SJCRH30 (cell line): ENCODE measurements at regions not wholly inside any gene's neighbourhood (a gene's known extent, or its start where the extent isn't known, plus 50 kb on each side); places are given as distances from the start of the nearest gene placed in this dataset.
"Not testable (repeated sequence)": the region's sequence is repeated elsewhere in the genome, so short reads cannot be mapped to it uniquely, and the experiment has no call there.

Experiments
- DNase-seq, 2 experiments: peaks; one replicate each; pipeline ENCODE4 v3.0.0-alpha.2; 2015 to 2020
- H3K27ac ChIP-seq: fragments of 250-450 bp; sonication (Bioruptor Pico); 2 replicates; pipeline ENCODE4 v1.5.1; 2020; ENCODE audit warnings: mild to moderate bottlenecking, moderate library complexity
- H3K27me3 ChIP-seq: fragments of 250-450 bp; sonication (Bioruptor Pico); 2 replicates; pipeline ENCODE4 v1.5.1; 2020; ENCODE audit warnings: mild to moderate bottlenecking, moderate library complexity
- H3K36me3 ChIP-seq: fragments of 250-450 bp; sonication (Bioruptor Pico); 2 replicates; pipeline ENCODE4 v1.5.1; 2020; ENCODE audit warnings: mild to moderate bottlenecking, moderate library complexity
- H3K4me1 ChIP-seq: fragments of 250-450 bp; sonication (Bioruptor Pico); 2 replicates; pipeline ENCODE4 v1.5.1; 2020; ENCODE audit warnings: mild to moderate bottlenecking, moderate library complexity
- H3K4me3 ChIP-seq: fragments of 250-450 bp; sonication (Bioruptor Pico); 2 replicates; pipeline ENCODE4 v1.5.1; 2020; ENCODE audit warnings: mild to moderate bottlenecking, moderate library complexity
- H3K9me3 ChIP-seq: fragments of 250-450 bp; sonication (Bioruptor Pico); replicated peaks from 2 replicates; pipeline ENCODE4 v1.5.1; 2020; ENCODE audit warnings: mild to moderate bottlenecking, moderate library complexity

- no peak overlapping the region for H3K4me3 ChIP-seq
- no peaks in the 10 kb centered on the region for H3K4me1 ChIP-seq
- H3K36me3 ChIP-seq = no peaks in the 10 kb centered on the region
- H3K27me3 ChIP-seq = no peaks in the 10 kb centered on the region
- no peak overlapping the region for H3K27ac ChIP-seq
- no peak for DNase-seq
- no peaks in the 10 kb centered on the region for H3K9me3 ChIP-seq
Measured at GRCh38 chr9:90169490-90169889, 473.1 kb downstream of the DIRAS2 start.

GRCh38 chr9:90173935-90174334 lies 468.7 kb downstream of the DIRAS2 start:
- H3K27ac ChIP-seq, H3K4me3 ChIP-seq, H3K4me1 ChIP-seq, H3K9me3 ChIP-seq, DNase-seq, H3K36me3 ChIP-seq, H3K27me3 ChIP-seq: not testable (repeated sequence)

GRCh38 chr9:90174346-90174745 lies 468.3 kb downstream of the DIRAS2 start:
- not testable (repeated sequence) for H3K9me3 ChIP-seq, H3K27ac ChIP-seq, H3K4me1 ChIP-seq, H3K4me3 ChIP-seq, H3K27me3 ChIP-seq, H3K36me3 ChIP-seq, DNase-seq

- no peaks in the 10 kb centered on the region for H3K36me3 ChIP-seq
- H3K27ac ChIP-seq = no peak overlapping the region
- H3K9me3 ChIP-seq = no peaks in the 10 kb centered on the region
- no peak for DNase-seq
- peaks cover 4% of the 10 kb centered on the region; the same call in 1 of the 2 replicates for H3K4me1 ChIP-seq
- H3K27me3 ChIP-seq = no peaks in the 10 kb centered on the region
- no peak overlapping the region for H3K4me3 ChIP-seq
Measured at GRCh38 chr9:90175257-90175656, 467.4 kb downstream of the DIRAS2 start.

GRCh38 chr9:90175865-90176264 lies 466.8 kb downstream of the DIRAS2 start:
- Histone ChIP-seq H3K4me1 (peaks cover 4% of the 10 kb centered on the region; the same call in 1 of the 2 replicates), H3K36me3 (no peaks in the 10 kb centered on the region), H3K4me3 (no peak overlapping the region), H3K27ac (no peak overlapping the region), H3K27me3 (no peaks in the 10 kb centered on the region), H3K9me3 (no peaks in the 10 kb centered on the region)
- DNase-seq = no peak

- H3K36me3 ChIP-seq = no peaks in the 10 kb centered on the region
- peaks cover 4% of the 10 kb centered on the region; the same call in 1 of the 2 replicates for H3K4me1 ChIP-seq
- no peaks in the 10 kb centered on the region for H3K9me3 ChIP-seq
- H3K27ac ChIP-seq = no peak overlapping the region
- no peak for DNase-seq
- no peak overlapping the region for H3K4me3 ChIP-seq
- H3K27me3 ChIP-seq = no peaks in the 10 kb centered on the region
Measured at GRCh38 chr9:90176901-90177300, 465.7 kb downstream of the DIRAS2 start.

GRCh38 chr9:90180381-90180780 lies 462.2 kb downstream of the DIRAS2 start:
- Histone ChIP-seq H3K4me3 (no peak overlapping the region), H3K4me1 (peaks cover 4% of the 10 kb centered on the region; the same call in 1 of the 2 replicates), H3K36me3 (no peaks in the 10 kb centered on the region), H3K9me3 (no peaks in the 10 kb centered on the region), H3K27ac (no peak overlapping the region), H3K27me3 (no peaks in the 10 kb centered on the region)
- no peak for DNase-seq

GRCh38 chr9:90188656-90189055 lies 454.0 kb downstream of the DIRAS2 start:
- no peak overlapping the region for H3K27ac ChIP-seq
- DNase-seq = no peak
- H3K9me3 ChIP-seq = no peaks in the 10 kb centered on the region

GRCh38 chr9:90189306-90189705 lies 453.3 kb downstream of the DIRAS2 start:
- Histone ChIP-seq H3K9me3 (0 out of 2 replicates have a peak, but pooled peaks cover 2% of the 10 kb centered on the region), H3K4me1 (no peaks in the 10 kb centered on the region), H3K27me3 (no peaks in the 10 kb centered on the region), H3K36me3 (no peaks in the 10 kb centered on the region), H3K4me3 (no peak overlapping the region), H3K27ac (no peak overlapping the region)
- no peak for DNase-seq

More at GRCh38 chr9:90188656-90189055, 454.0 kb downstream of the DIRAS2 start:
- Histone ChIP-seq H3K4me1 (no peaks in the 10 kb centered on the region), H3K27me3 (no peaks in the 10 kb centered on the region), H3K36me3 (no peaks in the 10 kb centered on the region), H3K4me3 (no peak overlapping the region)

- H3K36me3 ChIP-seq, H3K27ac ChIP-seq, DNase-seq, H3K27me3 ChIP-seq, H3K4me1 ChIP-seq, H3K9me3 ChIP-seq, H3K4me3 ChIP-seq: not testable (repeated sequence)
Measured at GRCh38 chr9:90192465-90192864, 450.2 kb downstream of the DIRAS2 start.

- DNase-seq = peak in 1 of 2 experiments; percentile 16
- no peaks in the 10 kb centered on the region for H3K4me1 ChIP-seq
- no peak overlapping the region for H3K27ac ChIP-seq
- peaks cover 6% of the 10 kb centered on the region; the same call in 1 of the 2 replicates for H3K9me3 ChIP-seq
- H3K27me3 ChIP-seq = no peaks in the 10 kb centered on the region
- H3K36me3 ChIP-seq = no peaks in the 10 kb centered on the region
- no peak overlapping the region for H3K4me3 ChIP-seq
Measured at GRCh38 chr9:90198956-90199355, 443.7 kb downstream of the DIRAS2 start.

GRCh38 chr9:90201766-90202165 lies 440.9 kb downstream of the DIRAS2 start:
- H3K4me1 ChIP-seq = no peaks in the 10 kb centered on the region
- no peak for DNase-seq
- H3K36me3 ChIP-seq = no peaks in the 10 kb centered on the region

GRCh38 chr9:90204128-90204831 lies 438.3 kb downstream of the DIRAS2 start:
- no peak for DNase-seq
- H3K27ac ChIP-seq = no peak overlapping the region
- no peak overlapping the region for H3K4me3 ChIP-seq
- no peaks in the 10 kb centered on the region for H3K36me3 ChIP-seq
- no peaks in the 10 kb centered on the region; the same call in 1 of the 2 replicates for H3K27me3 ChIP-seq
- no peaks in the 10 kb centered on the region for H3K4me1 ChIP-seq
- H3K9me3 ChIP-seq = no peaks in the 10 kb centered on the region

More at GRCh38 chr9:90201766-90202165, 440.9 kb downstream of the DIRAS2 start:
- peaks cover 3% of the 10 kb centered on the region; the same call in 1 of the 2 replicates for H3K9me3 ChIP-seq
- no peak overlapping the region for H3K27ac ChIP-seq
- no peaks in the 10 kb centered on the region for H3K27me3 ChIP-seq
- no peak overlapping the region for H3K4me3 ChIP-seq

GRCh38 chr9:90213045-90213444 lies 429.6 kb downstream of the DIRAS2 start:
- DNase-seq, H3K4me3 ChIP-seq, H3K9me3 ChIP-seq, H3K4me1 ChIP-seq, H3K27ac ChIP-seq, H3K27me3 ChIP-seq, H3K36me3 ChIP-seq: not testable (repeated sequence)

GRCh38 chr9:90219548-90220118 lies 423.0 kb downstream of the DIRAS2 start:
- H3K4me3 ChIP-seq = no peak overlapping the region
- H3K9me3 ChIP-seq = no peaks in the 10 kb centered on the region
- no peaks in the 10 kb centered on the region for H3K36me3 ChIP-seq
- H3K27me3 ChIP-seq = no peaks in the 10 kb centered on the region
- DNase-seq = peak in 1 of 2 experiments; percentile 14
- no peak overlapping the region for H3K27ac ChIP-seq
- no peaks in the 10 kb centered on the region for H3K4me1 ChIP-seq

GRCh38 chr9:90221899-90222298 lies 420.7 kb downstream of the DIRAS2 start:
- H3K4me1 ChIP-seq, H3K27me3 ChIP-seq, H3K36me3 ChIP-seq, DNase-seq, H3K4me3 ChIP-seq, H3K27ac ChIP-seq, H3K9me3 ChIP-seq: not testable (repeated sequence)
